ENCODE measurements at regions not wholly inside any gene's neighbourhood (a gene's known extent, or its start where the extent isn't known, plus 50 kb on each side); places are given as distances from the start of the nearest gene placed in this dataset.

DNA sequence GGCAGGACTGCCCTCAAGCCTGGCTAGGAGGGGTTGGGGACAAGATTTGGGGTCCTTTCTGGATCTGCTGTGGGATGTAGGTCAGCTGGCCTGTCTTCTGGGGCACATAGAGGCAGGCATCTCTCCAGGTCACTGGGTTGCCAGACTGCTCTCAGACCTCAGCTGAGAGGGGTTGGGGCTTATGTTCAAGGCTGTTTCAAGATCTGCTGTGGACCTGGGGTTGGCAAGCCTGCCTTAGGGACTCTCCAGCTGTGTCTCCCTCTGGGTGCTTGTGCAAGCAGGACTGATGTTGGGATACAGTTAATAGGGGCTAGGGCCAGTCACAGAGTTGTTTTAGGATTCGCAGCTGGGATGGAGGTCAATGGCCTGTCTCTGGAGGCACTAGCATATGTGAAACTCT is 363.0 kb upstream of the ST6GAL2 start:
- DNase-seq: no peak

DNA sequence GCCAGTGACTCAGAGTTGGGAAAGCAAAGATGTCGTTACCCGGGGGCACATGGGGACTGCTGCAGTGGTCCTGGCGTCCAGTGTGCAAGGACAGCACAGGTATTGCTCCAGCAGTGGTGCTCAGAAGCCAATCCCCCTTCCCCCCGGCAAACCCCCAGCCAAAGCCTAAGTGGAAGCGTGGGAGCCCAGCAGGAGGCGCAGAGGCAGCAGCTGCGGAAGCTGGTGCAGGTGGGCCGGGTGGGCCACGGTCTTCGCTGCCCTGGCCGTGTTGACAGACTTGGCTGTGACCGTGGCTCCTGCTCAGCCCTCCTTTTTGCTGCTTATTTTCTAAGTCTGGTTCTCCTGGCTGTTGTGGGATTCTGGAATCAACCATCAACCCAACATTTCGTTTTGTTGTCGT is 369.8 kb upstream of the ST6GAL2 start:
- DNase-seq: no peak

DNA sequence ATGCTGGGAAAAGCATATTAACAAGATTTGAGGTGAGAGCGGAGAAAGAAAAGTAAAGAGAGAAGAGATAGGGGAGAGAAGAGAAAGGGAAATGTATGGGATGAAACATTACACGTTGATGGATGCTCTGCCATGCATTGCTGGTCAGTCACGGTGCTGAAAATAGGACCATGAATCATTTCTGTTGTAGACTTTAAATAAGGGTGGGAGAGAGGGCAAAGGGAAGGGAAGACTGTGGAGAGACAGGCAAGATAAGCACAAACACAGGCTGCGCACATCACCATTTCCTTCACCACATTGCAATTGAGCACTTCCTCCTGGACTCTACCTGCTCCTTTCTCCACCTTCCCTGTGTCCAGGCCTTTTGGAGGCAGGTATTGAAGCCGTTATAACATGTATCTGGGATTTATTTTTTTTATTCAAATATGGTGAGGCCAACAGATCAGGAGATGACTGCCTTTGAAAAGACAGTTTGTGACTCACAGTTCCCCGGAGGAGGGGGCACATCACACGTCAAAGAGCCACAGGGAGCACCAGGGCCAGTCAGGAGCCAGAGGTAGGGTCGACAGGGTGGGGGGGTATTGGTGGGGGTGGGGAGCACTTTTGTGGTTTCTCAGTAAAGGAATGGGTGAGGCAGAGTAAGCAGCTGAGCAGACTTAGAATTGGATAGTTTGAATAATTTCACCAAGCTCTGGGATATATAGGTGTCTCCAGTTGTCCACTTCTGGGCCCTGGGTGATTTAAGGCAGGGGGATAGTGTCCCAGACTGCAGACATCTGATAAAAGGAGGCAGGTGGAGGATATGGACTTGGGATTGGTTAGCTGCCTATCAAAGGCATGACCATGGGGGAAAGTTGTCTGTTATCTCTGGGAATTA is 372.8 kb upstream of the ST6GAL2 start:
- DNase-seq: no peak

DNA sequence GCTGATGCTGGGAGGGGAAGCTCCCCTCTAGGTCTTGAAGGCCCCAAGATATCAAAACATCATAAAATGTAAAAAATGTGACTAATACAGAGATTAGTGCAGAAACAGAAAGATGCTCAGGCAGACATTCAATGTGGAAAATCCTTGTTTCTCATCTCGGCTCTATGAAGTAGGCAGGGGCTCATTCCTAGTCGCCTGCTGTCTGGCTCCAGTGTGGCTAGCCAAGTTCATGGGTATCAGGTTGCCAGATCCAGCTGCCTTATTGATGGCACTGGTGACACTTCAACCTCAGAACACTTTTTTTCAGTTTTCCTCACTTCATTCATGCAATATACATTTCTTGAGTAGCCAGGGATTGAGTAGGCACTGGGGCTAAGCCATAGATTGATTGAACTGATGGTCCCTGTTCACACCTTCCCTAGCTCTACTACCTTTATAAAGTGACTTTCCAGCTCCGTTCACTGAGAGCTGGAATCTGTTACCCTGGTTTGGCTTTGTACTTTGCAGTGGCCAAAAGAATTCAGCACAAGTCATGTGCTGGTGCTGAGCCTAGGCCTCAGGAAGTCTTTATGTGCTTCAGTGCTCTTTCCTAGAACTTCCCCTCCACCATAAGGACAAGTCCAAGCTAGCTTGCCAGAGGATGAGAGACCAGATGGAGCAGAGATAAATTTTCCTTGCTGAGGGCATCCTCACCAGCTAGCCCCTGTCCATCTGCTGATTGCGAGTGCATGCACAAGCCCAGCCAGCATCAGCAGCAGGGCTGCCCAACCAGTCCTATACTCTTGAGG is 373.6 kb upstream of the ST6GAL2 start:
- no peak for DNase-seq

DNA sequence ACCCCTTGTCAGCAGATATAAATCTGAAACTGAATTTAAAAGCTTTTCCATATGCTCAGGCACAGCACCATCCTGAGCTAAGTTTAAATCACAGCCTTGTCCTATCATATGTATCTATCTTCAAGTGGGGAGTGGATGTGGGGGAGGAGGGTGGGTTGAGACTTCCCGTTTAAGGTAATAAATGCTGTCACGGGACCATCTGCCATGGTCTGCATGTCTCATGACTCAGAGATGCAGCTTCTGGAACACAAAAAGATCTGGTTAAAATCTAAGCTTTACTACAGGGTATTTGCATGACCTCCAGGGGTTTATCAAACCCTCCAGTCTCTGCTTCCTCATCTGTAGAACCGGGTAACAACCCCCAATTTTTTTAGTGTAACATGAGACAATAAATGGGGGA is 377.7 kb upstream of the ST6GAL2 start:
- DNase-seq: no peak

DNA sequence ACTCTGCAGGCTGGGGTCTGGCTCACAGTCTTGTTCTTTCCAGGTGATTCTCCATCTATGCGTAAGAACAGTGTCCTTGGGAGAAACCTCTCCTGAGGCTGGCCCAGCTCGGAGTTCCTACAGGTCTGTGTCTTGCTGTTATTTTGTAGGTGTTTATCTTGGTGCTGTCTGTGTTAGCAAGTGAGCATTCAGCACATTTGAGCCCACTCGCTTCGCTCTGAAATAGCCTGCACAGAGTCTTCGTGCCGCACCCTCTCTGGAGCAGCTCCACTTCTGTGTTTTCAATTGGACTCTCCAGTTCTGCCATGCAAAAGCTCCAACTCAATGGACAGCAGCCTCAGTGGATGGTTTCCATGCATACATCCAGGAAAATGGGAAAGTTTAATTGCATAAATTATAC is 378.2 kb upstream of the ST6GAL2 start:
- DNase-seq: no peak

DNA sequence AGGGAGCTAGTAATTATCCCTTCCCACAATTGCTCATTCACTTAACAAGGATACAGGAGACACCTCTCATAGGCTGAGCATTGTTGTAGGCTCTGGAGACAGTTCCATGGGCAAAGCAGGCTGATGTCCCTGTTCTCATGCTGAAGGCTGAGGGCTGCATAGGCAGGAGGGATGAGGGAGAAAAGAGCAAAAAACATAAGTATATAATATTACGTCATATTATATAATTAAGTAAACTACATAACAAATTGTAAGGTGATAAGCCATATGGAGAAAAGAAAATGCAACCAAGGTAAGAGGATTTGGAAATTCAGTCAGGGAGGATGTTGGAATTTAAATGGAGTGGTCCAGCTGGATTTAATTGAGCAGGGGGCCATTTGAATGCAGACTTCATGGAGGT is 380.6 kb upstream of the ST6GAL2 start:
- no peak for DNase-seq

DNA sequence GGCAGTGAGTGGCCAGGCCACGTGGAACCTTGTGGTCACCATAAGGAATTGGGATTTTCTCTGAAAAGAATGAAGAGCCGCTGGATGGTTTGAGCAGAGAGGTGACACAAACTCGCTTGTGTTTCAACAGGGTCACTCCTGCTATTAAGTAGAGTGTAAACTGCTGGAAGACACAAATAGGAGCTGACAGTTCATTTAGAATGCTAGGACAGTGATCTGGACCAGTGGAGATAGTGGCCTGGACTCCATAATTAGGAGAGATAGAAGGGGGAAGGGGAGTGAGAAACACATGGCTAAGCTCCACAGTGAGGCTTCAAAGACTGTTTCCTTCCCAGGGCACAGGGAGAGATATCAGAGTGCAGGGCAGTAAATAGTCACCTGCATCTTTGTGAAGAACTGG is 381.1 kb upstream of the ST6GAL2 start:
- DNase-seq: no peak

DNA sequence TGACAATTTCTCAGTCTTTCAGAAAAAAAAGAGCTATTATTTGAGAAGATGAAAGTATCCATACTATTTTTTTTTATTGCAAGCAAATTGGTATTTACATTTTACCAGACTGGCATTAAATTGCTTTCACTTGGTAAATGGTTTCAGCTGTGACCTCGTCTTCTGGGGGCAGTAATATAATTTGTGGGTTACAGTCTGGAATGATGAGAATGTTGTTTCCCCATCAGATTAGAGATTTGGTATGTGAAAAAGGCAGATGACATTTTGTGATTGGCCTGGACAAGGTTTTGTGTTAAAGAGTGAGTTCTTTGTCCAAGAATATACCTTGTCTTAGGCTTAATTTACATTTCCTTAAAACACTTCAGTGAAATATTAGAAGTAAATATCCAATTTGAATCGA is 390.1 kb upstream of the ST6GAL2 start:
- DNase-seq: no peak

DNA sequence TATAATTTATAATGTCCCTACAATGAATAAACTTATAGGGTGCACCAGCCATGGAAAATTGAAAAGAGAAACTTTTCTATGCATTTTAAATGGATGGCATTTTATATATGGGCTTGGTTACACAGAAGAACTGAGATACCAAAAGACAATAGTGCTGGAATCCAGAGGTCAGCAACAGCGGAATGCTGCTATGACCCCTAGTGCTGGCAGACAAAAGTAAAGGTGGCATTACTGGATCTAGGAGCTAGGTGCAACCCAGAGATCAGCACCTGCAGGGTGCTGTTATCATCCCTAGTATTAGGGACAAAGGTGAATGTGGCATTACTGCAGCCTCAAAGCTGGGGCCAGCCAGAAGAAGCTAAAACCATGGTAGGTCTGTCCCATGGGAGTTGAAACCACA is 392.7 kb upstream of the ST6GAL2 start:
- no peak for DNase-seq

DNA sequence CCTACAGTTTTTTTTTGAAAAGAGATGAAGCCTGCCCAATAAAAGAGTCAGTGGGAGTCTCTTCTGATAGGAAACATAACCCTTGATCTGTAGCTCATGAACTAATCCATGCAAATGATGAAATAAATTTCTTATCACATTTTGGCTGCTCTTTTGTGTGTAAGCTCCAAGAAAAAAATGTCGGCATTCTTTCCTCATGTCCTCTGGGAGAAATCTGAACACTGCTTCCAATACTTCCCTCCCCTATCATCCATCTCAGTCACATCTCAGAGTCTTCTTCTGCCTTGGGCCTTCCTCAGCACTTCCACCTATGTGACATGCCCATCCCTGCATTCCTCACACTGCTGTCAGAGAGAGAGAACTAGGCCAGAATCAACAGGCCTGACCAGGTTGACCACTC is 395.7 kb upstream of the ST6GAL2 start:
- no peak for DNase-seq

DNA sequence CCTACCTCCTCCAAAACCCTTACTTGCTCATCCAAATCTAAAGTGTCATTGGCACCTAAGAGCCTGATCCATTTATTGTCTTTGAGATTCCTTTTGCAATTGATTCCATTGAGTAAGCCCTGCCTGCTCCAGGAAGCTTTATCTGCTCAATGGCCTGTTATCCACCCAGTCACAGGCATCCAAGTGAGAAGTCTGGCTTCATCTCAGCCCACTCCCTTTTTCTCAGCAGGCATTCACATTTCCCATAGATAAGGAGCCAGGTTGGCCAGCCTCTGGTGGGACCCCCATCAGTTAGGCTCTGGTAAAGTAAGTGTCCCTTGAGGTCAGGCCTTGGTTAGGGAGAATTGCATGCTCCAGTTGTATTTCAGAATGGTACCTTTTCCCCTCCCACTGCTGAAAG is 396.2 kb upstream of the ST6GAL2 start:
- DNase-seq: no peak

DNA sequence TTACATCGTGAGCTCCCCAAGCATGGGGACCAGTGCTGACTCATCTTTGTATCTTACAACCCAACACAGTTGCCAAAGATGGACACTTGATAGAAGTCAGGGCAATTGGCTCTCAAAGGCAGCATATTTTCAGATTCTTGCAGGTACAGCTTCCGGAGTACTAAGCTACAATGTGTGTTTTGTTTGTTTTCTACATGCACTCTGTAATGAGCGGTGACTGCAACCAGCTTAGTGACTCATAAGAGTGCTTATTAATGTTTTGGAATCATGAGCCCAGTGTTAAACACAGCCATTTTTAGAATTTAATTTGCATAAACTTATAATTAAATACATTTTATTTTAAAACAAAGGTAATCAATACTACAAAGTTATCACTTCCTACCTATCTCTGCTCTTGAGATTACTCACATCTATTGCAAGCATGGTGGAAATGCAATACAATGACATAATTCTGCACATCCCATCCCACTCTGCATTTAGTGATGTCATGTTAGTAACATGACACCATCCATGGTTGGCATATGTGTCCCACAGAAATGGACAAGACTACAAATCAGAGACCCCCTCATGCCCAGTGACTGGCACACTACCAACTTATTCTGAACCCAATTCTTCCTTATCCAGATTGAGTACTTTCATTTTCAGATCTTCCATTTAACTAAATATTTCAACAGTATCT is 399.8 kb upstream of the ST6GAL2 start:
- DNase-seq: no peak

DNA sequence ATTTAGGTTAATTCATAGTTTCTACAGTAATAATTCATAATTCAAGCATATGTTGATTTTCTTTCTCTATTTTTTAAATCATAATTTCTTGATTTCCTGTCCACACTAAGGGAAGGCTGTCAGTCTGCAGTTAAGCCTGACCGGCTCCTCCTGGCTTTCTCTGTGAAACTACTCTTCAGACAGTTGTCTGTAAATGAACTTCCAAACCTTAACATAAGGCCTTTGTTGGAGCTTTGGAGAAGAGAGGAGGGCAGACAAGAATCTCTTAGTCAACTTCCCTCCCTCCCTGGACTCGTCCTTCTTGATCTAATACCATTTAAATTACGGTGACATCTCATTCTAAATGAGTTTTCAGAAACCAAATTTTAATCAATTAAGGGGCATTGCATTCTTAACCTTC is 404.1 kb upstream of the ST6GAL2 start:
- DNase-seq: no peak

DNA sequence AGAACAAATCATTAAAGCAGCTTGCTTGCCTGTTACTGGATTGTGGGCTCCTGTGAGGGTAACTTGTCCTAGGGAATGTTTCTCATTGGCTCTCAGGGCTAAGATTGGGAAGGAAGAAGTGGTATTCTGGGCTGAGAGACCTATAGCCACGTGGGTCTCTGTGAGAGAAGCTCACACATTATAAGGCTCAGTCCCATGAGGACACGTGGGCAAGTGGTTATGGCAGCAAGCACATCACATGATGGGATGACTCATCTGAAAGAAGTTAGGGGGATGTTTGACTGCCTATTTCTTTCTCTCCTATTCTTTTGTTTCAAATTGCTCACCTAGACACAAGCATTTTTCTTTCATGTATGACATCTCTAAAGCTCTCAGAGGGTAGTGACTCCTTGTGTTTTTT is 418.0 kb upstream of the ST6GAL2 start:
- DNase-seq: no peak

DNA sequence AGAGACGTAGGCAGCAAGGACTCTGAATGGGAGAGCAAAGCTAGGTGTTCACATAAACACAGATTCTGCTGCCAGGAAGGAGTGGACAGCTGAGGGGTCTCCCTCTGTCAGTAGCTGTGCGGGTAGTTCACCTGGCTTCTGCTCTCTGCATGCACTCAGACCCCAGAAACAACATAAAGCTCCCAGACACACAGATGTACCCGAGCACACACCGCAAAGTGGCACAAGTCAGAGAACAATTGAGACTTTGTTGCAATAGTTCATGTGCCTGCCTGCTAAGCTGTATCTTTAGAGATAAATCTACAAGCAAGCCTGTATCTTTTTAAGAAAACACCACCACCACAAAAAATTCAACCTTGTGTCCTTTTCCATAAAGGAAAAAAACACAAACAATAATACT is 420.0 kb upstream of the ST6GAL2 start:
- DNase-seq: no peak

DNA sequence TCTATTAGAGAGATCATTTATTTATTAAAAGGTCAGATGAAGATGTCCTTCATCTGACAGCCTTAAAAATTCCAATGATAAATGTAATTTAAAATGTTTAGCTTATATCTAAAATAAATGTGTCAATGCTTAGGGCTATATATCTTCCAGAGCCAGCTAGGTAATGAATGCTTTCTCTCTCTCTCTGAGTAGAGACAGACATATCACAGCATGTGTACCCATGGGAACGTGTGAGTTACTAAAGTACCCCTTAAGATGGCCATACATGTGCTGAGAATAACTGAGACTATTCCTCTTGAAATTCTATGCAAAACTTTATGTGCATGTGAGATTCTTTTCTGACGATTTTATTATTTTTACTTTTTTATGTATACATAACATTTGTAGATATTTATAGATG is 420.9 kb upstream of the ST6GAL2 start:
- no peak for DNase-seq

DNA sequence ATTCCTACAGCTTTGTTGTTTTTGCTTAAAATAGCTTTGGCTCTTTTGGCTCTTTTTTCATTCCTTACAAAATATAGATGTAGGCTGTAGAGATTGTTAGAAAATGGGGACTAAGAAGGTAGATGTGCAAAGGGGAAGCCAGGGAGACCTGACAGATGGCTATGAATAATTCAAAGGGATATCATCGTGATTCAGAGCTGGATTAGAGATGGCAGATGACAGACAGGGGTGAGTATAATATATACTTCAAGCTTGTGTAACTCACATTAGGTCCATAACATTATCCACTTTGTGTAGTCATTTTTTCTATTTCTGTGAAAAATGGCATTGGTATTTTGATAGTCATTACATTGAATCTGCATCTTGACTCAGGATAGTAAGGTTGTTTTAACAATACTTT is 422.9 kb upstream of the ST6GAL2 start:
- DNase-seq: no peak

DNA sequence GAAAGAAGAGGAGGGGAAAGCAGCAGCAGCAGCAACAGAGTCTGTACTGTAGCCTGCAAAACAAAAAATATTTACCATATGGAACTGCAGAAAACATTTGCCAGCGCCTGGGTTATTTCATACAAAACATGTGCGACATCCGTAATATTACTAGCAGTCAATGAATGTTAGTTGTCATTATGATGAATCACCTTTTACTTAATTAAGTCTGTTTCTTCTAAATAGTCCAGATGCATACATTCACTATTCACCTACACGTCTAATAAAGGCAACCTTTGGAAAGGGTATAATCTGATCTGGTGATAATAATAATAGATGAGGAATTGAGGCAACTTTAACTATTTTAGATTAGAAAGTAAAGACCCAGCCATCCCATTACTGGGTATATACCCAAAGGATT is 426.3 kb upstream of the ST6GAL2 start:
- DNase-seq: no peak

DNA sequence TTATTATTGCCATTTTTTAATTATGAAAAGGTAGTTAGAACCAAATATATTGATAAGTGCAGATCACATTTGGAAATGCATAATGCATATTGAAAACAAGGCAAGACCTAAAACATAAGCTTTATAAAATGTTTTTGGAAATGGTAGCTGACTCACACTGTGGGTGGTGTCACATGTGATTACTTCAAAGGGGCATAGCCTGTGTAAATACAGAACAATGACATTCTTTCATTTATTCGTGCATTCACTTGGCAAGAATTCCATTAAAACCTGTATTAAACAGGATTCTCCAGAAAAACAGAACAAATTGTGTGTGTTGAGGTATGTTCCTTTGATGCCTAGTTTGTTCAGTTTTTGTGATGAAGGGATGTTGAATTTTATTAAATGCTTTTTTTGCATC is 427.3 kb upstream of the ST6GAL2 start:
- no peak for DNase-seq

DNA sequence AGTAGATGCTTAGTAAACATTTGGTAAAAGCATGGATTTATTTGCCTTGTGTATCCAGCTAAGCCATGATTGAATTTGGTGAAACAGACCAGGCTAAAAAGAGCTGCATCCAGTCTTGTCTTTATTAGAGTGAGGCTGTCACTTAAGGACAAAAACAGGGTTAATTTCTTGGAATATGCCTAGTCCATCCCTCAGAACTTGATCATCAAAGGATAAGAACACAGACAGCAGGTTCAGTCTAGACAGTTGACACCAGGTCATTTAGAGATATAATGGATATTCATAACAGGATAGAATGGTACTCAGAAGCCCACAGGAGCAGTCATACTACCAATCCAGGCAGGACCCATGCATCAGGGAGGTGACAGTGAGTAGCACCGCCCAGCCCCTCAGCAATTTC is 434.9 kb upstream of the ST6GAL2 start:
- DNase-seq: no peak

DNA sequence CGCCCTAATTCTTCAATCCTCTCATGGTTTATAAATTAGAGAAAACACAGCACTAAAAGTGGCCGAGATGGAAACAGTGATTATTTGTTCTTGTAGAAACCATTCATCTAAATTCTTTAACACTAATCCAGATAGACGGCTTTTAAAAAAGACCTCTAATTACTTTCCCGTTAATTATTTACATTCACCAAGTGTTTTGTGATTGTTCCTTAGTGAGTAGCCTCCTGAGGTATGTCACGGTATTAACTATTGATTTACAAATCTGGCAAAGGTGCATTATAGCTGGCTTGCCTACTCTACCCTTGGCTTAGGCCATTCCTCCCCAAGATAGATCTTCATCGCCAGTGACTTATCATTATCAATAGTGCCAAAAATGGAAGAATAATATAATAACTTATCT is 436.4 kb upstream of the ST6GAL2 start:
- no peak for DNase-seq

DNA sequence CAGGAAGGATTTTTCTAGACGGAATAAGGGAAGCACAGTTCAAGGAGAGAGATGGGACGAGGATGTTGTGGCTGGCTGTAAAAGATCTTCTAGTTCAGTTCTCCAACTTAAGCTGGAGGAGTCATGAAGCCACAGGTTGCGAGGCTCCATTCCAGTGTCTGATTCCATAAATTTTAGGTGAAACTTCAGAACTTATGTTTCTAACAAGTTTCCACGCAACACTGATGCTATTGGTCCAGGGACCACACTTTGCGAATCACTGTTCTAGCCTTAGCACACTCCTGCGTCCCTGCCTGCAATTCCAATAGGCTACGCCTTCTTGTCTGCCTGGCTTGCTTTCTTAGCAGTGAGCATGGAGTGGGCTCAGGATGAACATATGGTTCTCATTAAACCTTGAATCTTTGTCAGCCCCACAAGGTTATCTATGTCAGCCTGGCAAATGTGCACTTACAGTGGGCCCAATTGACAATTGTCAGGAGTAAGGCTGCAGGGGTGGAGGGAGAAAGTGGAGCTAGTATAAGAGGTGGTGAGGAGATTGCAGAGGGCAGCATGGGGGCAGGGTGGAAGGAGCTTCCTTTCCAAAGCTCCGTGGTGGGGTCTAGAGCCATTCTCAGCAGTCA is 438.1 kb upstream of the ST6GAL2 start:
- no peak for DNase-seq

Measured in midbrain (tissue), 1 donor.